SK-N-SH treated with all-trans-retinoic acid at 6 μM for 48 hours (cell line): ENCODE measurements at regions not wholly inside any gene's neighbourhood (a gene's known extent, or its start where the extent isn't known, plus 50 kb on each side); places are given as distances from the start of the nearest gene placed in this dataset.

Experiments
- ATAC-seq: fragments of 200-7000 bp; cut with Tn5 transposase; 3 replicates; pipeline ENCODE4 v1.9.1; 2020; ENCODE audit warnings: mild to moderate bottlenecking, moderate library complexity
- ARNTL ChIP-seq: fragments of 450-650 bp; formaldehyde crosslinking; IDR thresholded peaks from 2 replicates; pipeline ENCODE4 v1.5.0; 2020; ENCODE audit warnings: low read depth, mild to moderate bottlenecking, moderate library complexity, borderline replicate concordance
- BACH2 ChIP-seq: fragments of 250-450 bp; sonication (Bioruptor Pico); IDR thresholded peaks from 2 replicates; pipeline ENCODE4 v1.9.0; 2021; ENCODE audit warnings: mild to moderate bottlenecking, borderline replicate concordance
- CSDC2 ChIP-seq: fragments of 250-450 bp; sonication (Bioruptor Pico); IDR thresholded peaks from 2 replicates; pipeline ENCODE4 v1.5.0; 2020; ENCODE audit warnings: mild to moderate bottlenecking, moderate library complexity
- CSRNP3 ChIP-seq: fragments of 250-450 bp; sonication (Bioruptor Pico); IDR thresholded peaks from 2 replicates; pipeline ENCODE4 v1.5.1; 2021; ENCODE audit warnings: mild to moderate bottlenecking, moderate library complexity
- ESRRG ChIP-seq: fragments of 250-450 bp; sonication (Bioruptor Pico); IDR thresholded peaks from 2 replicates; pipeline ENCODE4 v1.6.1; 2021; ENCODE audit warnings: mild to moderate bottlenecking
- GLIS3 ChIP-seq: fragments of 250-450 bp; sonication (Bioruptor Pico); IDR thresholded peaks from 2 replicates; pipeline ENCODE4 v1.5.0; 2020; ENCODE audit warnings: mild to moderate bottlenecking, moderate library complexity
- ISL1 ChIP-seq: fragments of 250-450 bp; sonication (Bioruptor Pico); IDR thresholded peaks from 2 replicates; pipeline ENCODE4 v2.1.2; 2022; ENCODE audit warnings: mild to moderate bottlenecking, moderate library complexity
- POU6F1 ChIP-seq: fragments of 250-450 bp; sonication (Bioruptor Pico); IDR thresholded peaks from 2 replicates; pipeline ENCODE4 v1.8.0; 2021; ENCODE audit warnings: low read depth, mild to moderate bottlenecking, moderate library complexity, borderline replicate concordance
- PPARA ChIP-seq: fragments of 250-450 bp; sonication (Bioruptor Pico); IDR thresholded peaks from 2 replicates; pipeline ENCODE4 v1.5.0; 2020; ENCODE audit warnings: mild to moderate bottlenecking, borderline replicate concordance
- RARB ChIP-seq: fragments of 250-450 bp; sonication (Bioruptor Pico); IDR thresholded peaks from 2 replicates; pipeline ENCODE4 v1.8.0; 2021; ENCODE audit warnings: mild to moderate bottlenecking, moderate library complexity
- SNAI2 ChIP-seq: fragments of 250-450 bp; sonication (Bioruptor Pico); IDR thresholded peaks from 2 replicates; pipeline ENCODE4 v1.5.0; 2020; ENCODE audit warnings: mild to moderate bottlenecking, moderate library complexity
- TCF4 ChIP-seq: fragments of 250-450 bp; sonication (Bioruptor Pico); IDR thresholded peaks from 2 replicates; pipeline ENCODE4 v1.8.0; 2021; ENCODE audit warnings: mild to moderate bottlenecking, moderate library complexity, borderline replicate concordance
- TOX ChIP-seq: fragments of 250-450 bp; sonication (Bioruptor Pico); IDR thresholded peaks from 2 replicates; pipeline ENCODE4 v1.8.0; 2021; ENCODE audit warnings: mild to moderate bottlenecking, moderate library complexity, borderline replicate concordance
- TSHZ2 ChIP-seq: fragments of 250-450 bp; sonication (Bioruptor Pico); IDR thresholded peaks from 2 replicates; pipeline ENCODE4 v1.5.0; 2020; ENCODE audit warnings: mild to moderate bottlenecking, moderate library complexity
- ZFP3 ChIP-seq: fragments of 250-450 bp; sonication (Bioruptor Pico); IDR thresholded peaks from 2 replicates; pipeline ENCODE4 v1.5.0; 2020; ENCODE audit warnings: mild to moderate bottlenecking, moderate library complexity
- ZFP30 ChIP-seq: fragments of 450-650 bp; formaldehyde crosslinking; IDR thresholded peaks from 2 replicates; pipeline ENCODE4 v1.5.0; 2022; ENCODE audit warnings: mild to moderate bottlenecking, moderate library complexity
- ZNF565 ChIP-seq: fragments of 450-650 bp; formaldehyde crosslinking; conservative IDR thresholded peaks from 2 replicates; pipeline ENCODE4 v1.5.0; 2020; ENCODE audit warnings: low read depth, mild to moderate bottlenecking, moderate library complexity
- ZNF70 ChIP-seq: fragments of 450-650 bp; formaldehyde crosslinking; IDR thresholded peaks from 2 replicates; pipeline ENCODE4 v1.5.0; 2020; ENCODE audit warnings: mild to moderate bottlenecking, moderate library complexity
- ZNF8 ChIP-seq: fragments of 450-650 bp; formaldehyde crosslinking; IDR thresholded peaks from 2 replicates; pipeline ENCODE4 v1.5.0; 2020; ENCODE audit warnings: mild to moderate bottlenecking, moderate library complexity
- TF ChIP-seq, protein P1 (sequence below): fragments of 250-450 bp; sonication (Bioruptor Pico); IDR thresholded peaks from 2 replicates; pipeline ENCODE4 v1.5.1; 2020; ENCODE audit warnings: low read depth, mild to moderate bottlenecking, moderate library complexity

DNA sequence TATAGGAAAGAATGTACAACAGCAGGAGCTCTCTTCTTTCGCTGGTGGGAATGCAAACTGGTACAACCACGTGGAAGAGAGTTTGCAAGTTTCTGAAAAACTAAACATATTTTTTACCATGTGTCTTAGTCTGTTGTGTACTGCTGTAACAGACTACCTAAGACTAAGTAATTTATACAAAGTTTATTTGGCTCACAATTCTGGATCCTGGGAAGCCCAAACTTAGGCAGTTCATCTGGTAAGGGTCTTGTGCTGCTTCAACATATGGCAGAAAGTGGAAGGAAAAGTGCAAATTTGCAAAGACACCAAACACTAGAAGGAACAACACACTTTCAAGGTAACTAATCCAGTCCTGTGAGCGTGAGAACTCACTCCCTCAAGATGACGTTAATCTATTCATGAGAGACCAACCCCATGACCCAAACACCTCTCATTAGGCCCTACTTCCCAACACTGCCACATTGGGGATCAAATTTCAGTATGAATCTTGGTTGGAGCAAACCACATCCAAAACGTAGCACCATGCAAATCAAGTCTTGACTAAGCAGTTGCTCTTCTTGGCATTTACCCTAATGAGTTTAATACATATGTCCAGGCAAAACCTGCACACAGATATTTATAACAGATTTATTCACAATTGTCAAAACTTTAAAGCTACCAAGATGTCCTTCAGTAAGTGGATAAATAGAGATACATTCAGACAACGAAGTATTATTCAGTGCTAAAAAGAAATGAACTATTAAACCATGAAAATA is 481.9 kb upstream of the FOXG1 start:
- ATAC-seq, result no peak
- TF ChIP-seq TOX (CRISPR knock-in tag) (no peak), PPARA (CRISPR knock-in tag) (no peak), BACH2 (CRISPR knock-in tag) (no peak), GLIS3 (CRISPR knock-in tag) (no peak), RARB (CRISPR knock-in tag) (no peak), CSDC2 (CRISPR knock-in tag) (no peak), ISL1 (CRISPR knock-in tag) (no peak), ZNF8 (CRISPR knock-in tag) (no peak), ZNF70 (CRISPR knock-in tag) (no peak), SNAI2 (no peak), ARNTL (CRISPR knock-in tag) (no peak)
- TF ChIP-seq, protein P1, sequence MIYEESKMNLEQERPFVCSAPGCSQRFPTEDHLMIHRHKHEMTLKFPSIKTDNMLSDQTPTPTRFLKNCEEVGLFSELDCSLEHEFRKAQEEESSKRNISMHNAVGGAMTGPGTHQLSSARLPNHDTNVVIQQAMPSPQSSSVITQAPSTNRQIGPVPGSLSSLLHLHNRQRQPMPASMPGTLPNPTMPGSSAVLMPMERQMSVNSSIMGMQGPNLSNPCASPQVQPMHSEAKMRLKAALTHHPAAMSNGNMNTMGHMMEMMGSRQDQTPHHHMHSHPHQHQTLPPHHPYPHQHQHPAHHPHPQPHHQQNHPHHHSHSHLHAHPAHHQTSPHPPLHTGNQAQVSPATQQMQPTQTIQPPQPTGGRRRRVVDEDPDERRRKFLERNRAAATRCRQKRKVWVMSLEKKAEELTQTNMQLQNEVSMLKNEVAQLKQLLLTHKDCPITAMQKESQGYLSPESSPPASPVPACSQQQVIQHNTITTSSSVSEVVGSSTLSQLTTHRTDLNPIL (CRISPR knock-in tag), result no peak

GRCh38 chr14:28294834-28295440 is 471.6 kb upstream of the FOXG1 start:
- TF ChIP-seq ZFP30 (CRISPR knock-in tag), result no peak
- ATAC-seq, result peak; percentile 71; the same call in 2 of the 3 replicates

- TF ChIP-seq ARNTL (CRISPR knock-in tag) (no peak), TCF4 (CRISPR knock-in tag) (no peak), ZNF8 (CRISPR knock-in tag) (no peak), SNAI2 (no peak), ISL1 (CRISPR knock-in tag) (no peak), TSHZ2 (CRISPR knock-in tag) (no peak), ESRRG (CRISPR knock-in tag) (no peak)
- TF ChIP-seq, protein P1 (CRISPR knock-in tag), result no peak
- ATAC-seq, result no peak
Observed at GRCh38 chr14:28297559-28297958, 469.0 kb upstream of the FOXG1 start.

DNA sequence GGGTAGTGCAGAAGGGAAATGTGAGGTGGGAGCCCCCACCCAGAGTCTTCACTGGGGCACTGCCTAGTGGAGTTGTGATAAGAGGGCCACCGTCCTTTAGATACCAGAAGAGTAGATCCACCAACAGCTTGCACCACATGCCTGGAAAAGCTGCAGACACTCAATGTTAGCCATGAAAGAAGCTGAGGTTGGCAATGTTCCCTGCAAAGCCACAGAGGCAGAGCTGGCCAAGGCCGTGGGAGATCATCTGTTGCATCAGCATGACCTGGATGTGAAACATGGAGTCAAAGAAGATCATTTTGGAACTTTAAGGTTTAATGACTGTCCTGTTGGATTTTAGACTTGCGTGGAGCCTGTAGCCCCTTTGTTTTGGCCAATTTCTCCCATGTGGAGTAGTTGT is 468.4 kb upstream of the FOXG1 start:
- no peak for TF ChIP-seq ISL1 (CRISPR knock-in tag)
- no peak for TF ChIP-seq PPARA (CRISPR knock-in tag)
- no peak for TF ChIP-seq TSHZ2 (CRISPR knock-in tag)
- no peak for TF ChIP-seq RARB (CRISPR knock-in tag)
- no peak for TF ChIP-seq CSRNP3 (CRISPR knock-in tag)
- no peak for TF ChIP-seq BACH2 (CRISPR knock-in tag)
- TF ChIP-seq ESRRG (CRISPR knock-in tag), result no peak
- TF ChIP-seq ZNF565 (CRISPR knock-in tag), result no peak
- no peak for TF ChIP-seq ZFP3 (CRISPR knock-in tag)
- TF ChIP-seq, protein P1 (CRISPR knock-in tag), result no peak
- no peak for TF ChIP-seq POU6F1 (CRISPR knock-in tag)
- TF ChIP-seq, all 23 proteins: peak for 0
- no peak for ATAC-seq
